ELF-1 (cell line): ENCODE measurements at regions not wholly inside any gene's neighbourhood (a gene's known extent, or its start where the extent isn't known, plus 50 kb on each side); places are given as distances from the start of the nearest gene placed in this dataset.

Source experiments
- DNase-seq: peaks from one replicate; pipeline ENCODE4 v3.0.0-alpha.2; 2016; ENCODE audit warnings: low read depth, low spot score

GRCh38 chr14:42141328-42141727, 534.7 kb downstream of the LRFN5 start:
- DNase-seq = no peak

- no peak for DNase-seq
Measured at GRCh38 chr14:42140831-42141279, 534.2 kb downstream of the LRFN5 start.

GRCh38 chr14:42140001-42140400, 533.3 kb downstream of the LRFN5 start:
- no peak for DNase-seq

- no peak for DNase-seq
Measured at GRCh38 chr14:42138406-42138805, 531.7 kb downstream of the LRFN5 start.

GRCh38 chr14:42130815-42131214, 524.1 kb downstream of the LRFN5 start:
- no peak for DNase-seq

- no peak for DNase-seq
Measured at GRCh38 chr14:42123526-42123925, 516.9 kb downstream of the LRFN5 start.

GRCh38 chr14:42113358-42114069, 506.8 kb downstream of the LRFN5 start:
- DNase-seq = peak; percentile 43

- DNase-seq = no peak
Measured at GRCh38 chr14:42112108-42112507, 505.4 kb downstream of the LRFN5 start.

- DNase-seq = no peak
Measured at GRCh38 chr14:42111355-42111754, 504.7 kb downstream of the LRFN5 start.

GRCh38 chr14:42110167-42110566, 503.5 kb downstream of the LRFN5 start:
- peak; percentile 29 for DNase-seq

GRCh38 chr14:42095155-42095554, 488.5 kb downstream of the LRFN5 start:
- DNase-seq = no peak

- no peak for DNase-seq
Measured at GRCh38 chr14:42090122-42090521, 483.4 kb downstream of the LRFN5 start.

- no peak for DNase-seq
Measured at GRCh38 chr14:42079911-42080310, 473.2 kb downstream of the LRFN5 start.

GRCh38 chr14:42078345-42078744, 471.7 kb downstream of the LRFN5 start:
- no peak for DNase-seq

GRCh38 chr14:42070031-42070430, 463.4 kb downstream of the LRFN5 start:
- no peak for DNase-seq

- no peak for DNase-seq
Measured at GRCh38 chr14:42057111-42057510, 450.4 kb downstream of the LRFN5 start.

GRCh38 chr14:42047421-42048055, 440.9 kb downstream of the LRFN5 start:
- no peak for DNase-seq

GRCh38 chr14:42045383-42045782, 438.7 kb downstream of the LRFN5 start:
- DNase-seq = no peak

GRCh38 chr14:42028607-42029006, 421.9 kb downstream of the LRFN5 start:
- DNase-seq = no peak

GRCh38 chr14:42027271-42027670, 420.6 kb downstream of the LRFN5 start:
- no peak for DNase-seq

- no peak for DNase-seq
Measured at GRCh38 chr14:42023452-42023851, 416.8 kb downstream of the LRFN5 start.

GRCh38 chr14:42014301-42014700, 407.6 kb downstream of the LRFN5 start:
- no peak for DNase-seq

GRCh38 chr14:42013559-42013958, 406.9 kb downstream of the LRFN5 start:
- no peak for DNase-seq
